ENCODE measurements at regions not wholly inside any gene's neighbourhood (a gene's known extent, or its start where the extent isn't known, plus 50 kb on each side); places are given as distances from the start of the nearest gene placed in this dataset.
"Not testable (repeated sequence)": the region's sequence is repeated elsewhere in the genome, so short reads cannot be mapped to it uniquely, and the experiment has no call there.

DNA sequence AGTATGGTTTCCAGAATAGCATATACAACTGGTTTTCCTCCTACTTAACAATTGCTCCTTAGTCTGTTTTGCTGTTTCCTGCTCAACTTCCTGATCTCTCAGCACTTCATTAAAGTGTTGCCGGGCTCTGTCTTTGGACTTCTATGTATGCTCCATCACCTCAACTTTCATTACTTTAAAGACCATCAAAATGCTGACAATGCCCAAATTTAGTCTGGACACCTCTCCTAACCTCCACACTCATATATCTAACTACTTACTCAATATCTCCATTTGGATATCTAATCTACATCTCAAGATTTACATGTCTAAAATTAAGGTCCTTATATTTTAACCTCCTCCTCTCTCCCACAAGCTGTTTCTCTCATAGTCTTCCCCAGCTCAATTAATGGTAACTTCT is 54.4 kb upstream of the LGR5 start:
- ChIA-PET CTCF (interaction anchor here (1.0 kb wide), 1 partner anchor 30 kb away, joined by 3 read pairs; no protein-coding TSS in a partner anchor), POLR2A (no interaction called here)
- Mint-ChIP-seq H3K9me3 (no peaks in the 10 kb centered on the region), H3K4me3 (no peak overlapping the region), H3K27ac (no peak overlapping the region), H3K4me1 (ENCODE audit: low read depth) (no peaks in the 10 kb centered on the region), H3K27me3 (peaks cover 13% of the 10 kb centered on the region), H3K36me3 (no peaks in the 10 kb centered on the region)
- intact Hi-C loops (cut with micrococcal nuclease) = no loop called here
- DNase-seq = no peak

GRCh38 chr12:71376711-71377355 is 62.8 kb upstream of the LGR5 start:
- DNase-seq; H3K27ac Mint-ChIP-seq; CTCF ChIA-PET; H3K4me1 Mint-ChIP-seq (ENCODE audit: low read depth); intact Hi-C loops (cut with micrococcal nuclease); H3K27me3 Mint-ChIP-seq; POLR2A ChIA-PET; H3K9me3 Mint-ChIP-seq; H3K36me3 Mint-ChIP-seq; H3K4me3 Mint-ChIP-seq: not testable (repeated sequence)

GRCh38 chr12:71371122-71371521 is 68.5 kb upstream of the LGR5 start:
- H3K4me3 Mint-ChIP-seq = no peak overlapping the region
- no peak for DNase-seq
- H3K4me1 Mint-ChIP-seq (ENCODE audit: low read depth) = no peaks in the 10 kb centered on the region
- H3K27ac Mint-ChIP-seq = no peak overlapping the region
- H3K36me3 Mint-ChIP-seq = no peaks in the 10 kb centered on the region
- CTCF ChIA-PET = no interaction called here
- intact Hi-C loops (cut with micrococcal nuclease) = no loop called here
- no peaks in the 10 kb centered on the region for H3K9me3 Mint-ChIP-seq
- H3K27me3 Mint-ChIP-seq = no peaks in the 10 kb centered on the region
- POLR2A ChIA-PET = no interaction called here

- intact Hi-C loops (cut with micrococcal nuclease) = no loop called here
- Mint-ChIP-seq H3K27ac (no peak overlapping the region), H3K36me3 (no peaks in the 10 kb centered on the region), H3K4me1 (ENCODE audit: low read depth) (no peaks in the 10 kb centered on the region), H3K4me3 (no peak overlapping the region), H3K27me3 (no peaks in the 10 kb centered on the region), H3K9me3 (peaks cover 21% of the 10 kb centered on the region)
- DNase-seq = no peak
- CTCF ChIA-PET = no interaction called here
- POLR2A ChIA-PET = no interaction called here
Measured at GRCh38 chr12:71360013-71360412, 79.6 kb upstream of the LGR5 start.

GRCh38 chr12:71356569-71356968 is 83.0 kb upstream of the LGR5 start:
- Mint-ChIP-seq H3K27ac (no peak overlapping the region), H3K4me3 (no peak overlapping the region), H3K4me1 (ENCODE audit: low read depth) (no peaks in the 10 kb centered on the region), H3K9me3 (peaks cover 25% of the 10 kb centered on the region), H3K27me3 (no peaks in the 10 kb centered on the region), H3K36me3 (no peaks in the 10 kb centered on the region)
- CTCF ChIA-PET = no interaction called here
- DNase-seq = no peak
- POLR2A ChIA-PET = no interaction called here
- intact Hi-C loops (cut with micrococcal nuclease) = no loop called here

DNA sequence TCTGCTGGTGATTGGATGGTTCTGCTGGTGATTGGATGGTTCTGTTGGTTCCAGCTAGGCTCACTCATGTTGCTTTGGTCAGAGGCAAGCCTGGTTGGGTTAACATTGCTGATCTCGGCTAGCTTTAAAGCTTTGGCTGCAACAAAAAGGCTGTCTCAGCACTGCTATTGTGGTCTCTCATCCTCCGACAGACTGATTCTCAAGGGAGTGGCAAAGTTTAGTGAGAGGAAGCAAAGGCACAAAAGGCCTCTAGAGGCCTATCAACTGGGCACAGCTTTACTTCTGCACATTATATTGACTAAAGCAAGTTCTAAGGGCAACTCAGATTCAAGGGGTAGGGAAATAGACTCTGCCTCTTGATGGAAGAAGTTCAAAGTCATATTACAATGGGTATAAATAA is 84.7 kb upstream of the LGR5 start:
- Mint-ChIP-seq H3K36me3 (no peaks in the 10 kb centered on the region), H3K9me3 (peaks cover 13% of the 10 kb centered on the region), H3K27ac (no peak overlapping the region), H3K4me3 (no peak overlapping the region), H3K27me3 (no peaks in the 10 kb centered on the region), H3K4me1 (ENCODE audit: low read depth) (no peaks in the 10 kb centered on the region)
- intact Hi-C loops (cut with micrococcal nuclease) = no loop called here
- ChIA-PET CTCF (no interaction called here), POLR2A (no interaction called here)
- DNase-seq = no peak

- no peak overlapping the region for H3K27ac Mint-ChIP-seq
- intact Hi-C loops (cut with micrococcal nuclease) = no loop called here
- H3K9me3 Mint-ChIP-seq = peaks cover 7% of the 10 kb centered on the region
- ChIA-PET CTCF (no interaction called here), POLR2A (no interaction called here)
- no peak for DNase-seq
- H3K4me1 Mint-ChIP-seq (ENCODE audit: low read depth) = no peaks in the 10 kb centered on the region
- H3K27me3 Mint-ChIP-seq = peaks cover 6% of the 10 kb centered on the region
- H3K4me3 Mint-ChIP-seq = no peak overlapping the region
- H3K36me3 Mint-ChIP-seq = no peaks in the 10 kb centered on the region
Measured at GRCh38 chr12:71353607-71354006, 86.0 kb upstream of the LGR5 start.

GRCh38 chr12:71349950-71350349 is 89.6 kb upstream of the LGR5 start:
- peaks cover 8% of the 10 kb centered on the region for H3K27me3 Mint-ChIP-seq
- no peaks in the 10 kb centered on the region for H3K36me3 Mint-ChIP-seq
- POLR2A ChIA-PET = no interaction called here
- no peak for DNase-seq
- no peak overlapping the region for H3K27ac Mint-ChIP-seq
- CTCF ChIA-PET = no interaction called here
- no peak overlapping the region for H3K4me3 Mint-ChIP-seq
- peaks cover 7% of the 10 kb centered on the region for H3K9me3 Mint-ChIP-seq
- no peaks in the 10 kb centered on the region for H3K4me1 Mint-ChIP-seq (ENCODE audit: low read depth)
- intact Hi-C loops (cut with micrococcal nuclease) = no loop called here

DNA sequence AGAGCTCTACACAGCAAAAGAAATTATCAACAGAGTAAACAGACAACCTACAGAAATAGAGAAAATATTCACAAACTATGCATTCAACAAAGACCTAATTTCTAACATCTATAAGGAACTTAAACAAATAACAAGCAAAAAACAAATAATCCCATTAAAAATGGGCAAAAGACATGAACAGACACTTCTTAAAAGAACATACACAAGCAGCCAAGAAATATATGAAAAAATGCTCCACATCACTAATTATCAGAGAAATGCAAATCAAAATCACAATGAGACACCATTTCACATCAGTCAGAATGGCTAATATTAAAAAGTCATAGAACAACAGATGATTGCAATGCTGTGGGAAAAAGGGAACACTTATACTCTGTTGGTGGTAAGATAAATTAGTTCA is 100.7 kb upstream of the LGR5 start:
- intact Hi-C loops (cut with micrococcal nuclease) = no loop called here
- H3K4me1 Mint-ChIP-seq (ENCODE audit: low read depth) = no peaks in the 10 kb centered on the region
- no peaks in the 10 kb centered on the region for H3K36me3 Mint-ChIP-seq
- ChIA-PET CTCF (no interaction called here), POLR2A (no interaction called here)
- no peak overlapping the region for H3K4me3 Mint-ChIP-seq
- no peak for DNase-seq
- H3K9me3 Mint-ChIP-seq = peaks cover 8% of the 10 kb centered on the region
- H3K27me3 Mint-ChIP-seq = no peaks in the 10 kb centered on the region
- H3K27ac Mint-ChIP-seq = no peak overlapping the region

- Mint-ChIP-seq H3K9me3 (peaks cover 8% of the 10 kb centered on the region), H3K36me3 (no peaks in the 10 kb centered on the region), H3K4me3 (no peak overlapping the region), H3K27ac (no peak overlapping the region), H3K27me3 (no peaks in the 10 kb centered on the region), H3K4me1 (ENCODE audit: low read depth) (no peaks in the 10 kb centered on the region)
- no peak for DNase-seq
- CTCF ChIA-PET = no interaction called here
- POLR2A ChIA-PET = no interaction called here
- intact Hi-C loops (cut with micrococcal nuclease) = no loop called here
Measured at GRCh38 chr12:71335963-71336257, 103.7 kb upstream of the LGR5 start.

GRCh38 chr12:71335151-71335962 is 104.2 kb upstream of the LGR5 start:
- Mint-ChIP-seq H3K36me3 (no peaks in the 10 kb centered on the region), H3K27me3 (no peaks in the 10 kb centered on the region), H3K9me3 (peaks cover 8% of the 10 kb centered on the region), H3K4me1 (ENCODE audit: low read depth) (no peaks in the 10 kb centered on the region), H3K4me3 (no peak overlapping the region), H3K27ac (no peak overlapping the region)
- intact Hi-C loops (cut with micrococcal nuclease) = no loop called here
- ChIA-PET CTCF (no interaction called here), POLR2A (no interaction called here)
- no peak for DNase-seq

GRCh38 chr12:71333418-71333817 is 106.2 kb upstream of the LGR5 start:
- intact Hi-C loops (cut with micrococcal nuclease) = no loop called here
- Mint-ChIP-seq H3K27ac (no peak overlapping the region), H3K36me3 (no peaks in the 10 kb centered on the region), H3K9me3 (peaks cover 3% of the 10 kb centered on the region), H3K4me3 (no peak overlapping the region), H3K4me1 (ENCODE audit: low read depth) (no peaks in the 10 kb centered on the region), H3K27me3 (no peaks in the 10 kb centered on the region)
- CTCF ChIA-PET = no interaction called here
- POLR2A ChIA-PET = no interaction called here
- no peak for DNase-seq

- CTCF ChIA-PET = no interaction called here
- intact Hi-C loops (cut with micrococcal nuclease) = no loop called here
- Mint-ChIP-seq H3K4me1 (ENCODE audit: low read depth) (no peaks in the 10 kb centered on the region), H3K27ac (no peak overlapping the region), H3K27me3 (no peaks in the 10 kb centered on the region), H3K36me3 (no peaks in the 10 kb centered on the region), H3K9me3 (peaks cover 3% of the 10 kb centered on the region), H3K4me3 (no peak overlapping the region)
- POLR2A ChIA-PET = no interaction called here
- no peak for DNase-seq
Measured at GRCh38 chr12:71329956-71330355, 109.6 kb upstream of the LGR5 start.

All from activated CD4-positive, alpha-beta memory T cell treated with anti-CD3 and anti-CD28 coated beads for 36 hours (primary cell).